Activated CD8-positive, alpha-beta T cell treated with anti-CD3 and anti-CD28 coated beads for 36 hours (primary cell): ENCODE measurements at regions not wholly inside any gene's neighbourhood (a gene's known extent, or its start where the extent isn't known, plus 50 kb on each side); places are given as distances from the start of the nearest gene placed in this dataset.

Experiments used
- ATAC-seq: fragments of 200-7000 bp; cut with Tn5 transposase; one replicate; pipeline ENCODE4 v1.10.0; 2021; ENCODE audit warnings: mild to moderate bottlenecking, moderate library complexity
- CTCF ChIA-PET: fragments of 350-600 bp; sonication (Branson Sonifier 250); formaldehyde crosslinking; loops from one replicate; lab custom pipeline; 2021; ENCODE audit warnings: antibody characterized with exemption; lab: Charles Lee
- POLR2A ChIA-PET: fragments of 350-600 bp; sonication (Branson Sonifier 250); formaldehyde crosslinking; loops from one replicate; lab custom pipeline; 2021; ENCODE audit warnings: antibody characterized with exemption; lab: Charles Lee
- DNase-seq: peaks from one replicate; pipeline ENCODE4 v3.0.0-alpha.2; 2020
- H3K27ac Mint-ChIP-seq: one replicate; pipeline ENCODE4 v1.8.0; 2021; ENCODE audit warnings: mild to moderate bottlenecking, mixed read lengths
- H3K27me3 Mint-ChIP-seq: one replicate; pipeline ENCODE4 v1.8.0; 2021; ENCODE audit warnings: mixed read lengths
- H3K36me3 Mint-ChIP-seq: one replicate; pipeline ENCODE4 v1.8.0; 2021; ENCODE audit warnings: low read depth, mixed read lengths
- H3K4me1 Mint-ChIP-seq: one replicate; pipeline ENCODE4 v1.8.0; 2021; ENCODE audit warnings: low read depth, mixed read lengths
- H3K4me3 Mint-ChIP-seq: one replicate; pipeline ENCODE4 v1.8.0; 2021; ENCODE audit warnings: mild to moderate bottlenecking, moderate library complexity, mixed read lengths
- H3K9me3 Mint-ChIP-seq: one replicate; pipeline ENCODE4 v1.8.0; 2021; ENCODE audit warnings: mixed read lengths
- intact Hi-C: fragments of 100-400 bp; cut with micrococcal nuclease; formaldehyde crosslinking; loops from one replicate; pipeline ENCODE4 v1.10.0; 2022
- TF ChIP-seq, protein P1 (sequence below): fragments of 200-600 bp; IDR thresholded peaks from one replicate; pipeline ENCODE4 v1.8.0; 2022; ENCODE audit warnings: antibody characterized with exemption, mild to moderate bottlenecking

GRCh38 chr4:74583757-74584156, 138.8 kb downstream of the AREG start:
- no peaks in the 10 kb centered on the region for H3K9me3 Mint-ChIP-seq
- intact Hi-C loops: no loop called here
- H3K27me3 Mint-ChIP-seq: no peaks in the 10 kb centered on the region
- no peaks in the 10 kb centered on the region for H3K4me1 Mint-ChIP-seq
- no peaks in the 10 kb centered on the region for H3K36me3 Mint-ChIP-seq
- ATAC-seq (no peak), DNase-seq (no peak)
- ChIA-PET POLR2A (no interaction called here), CTCF (interaction anchor here (1.4 to 1.6 kb wide), 2 partner anchors 32 to 52 kb away, joined by 4 read pairs; no protein-coding TSS in a partner anchor)
- TF ChIP-seq, protein P1, sequence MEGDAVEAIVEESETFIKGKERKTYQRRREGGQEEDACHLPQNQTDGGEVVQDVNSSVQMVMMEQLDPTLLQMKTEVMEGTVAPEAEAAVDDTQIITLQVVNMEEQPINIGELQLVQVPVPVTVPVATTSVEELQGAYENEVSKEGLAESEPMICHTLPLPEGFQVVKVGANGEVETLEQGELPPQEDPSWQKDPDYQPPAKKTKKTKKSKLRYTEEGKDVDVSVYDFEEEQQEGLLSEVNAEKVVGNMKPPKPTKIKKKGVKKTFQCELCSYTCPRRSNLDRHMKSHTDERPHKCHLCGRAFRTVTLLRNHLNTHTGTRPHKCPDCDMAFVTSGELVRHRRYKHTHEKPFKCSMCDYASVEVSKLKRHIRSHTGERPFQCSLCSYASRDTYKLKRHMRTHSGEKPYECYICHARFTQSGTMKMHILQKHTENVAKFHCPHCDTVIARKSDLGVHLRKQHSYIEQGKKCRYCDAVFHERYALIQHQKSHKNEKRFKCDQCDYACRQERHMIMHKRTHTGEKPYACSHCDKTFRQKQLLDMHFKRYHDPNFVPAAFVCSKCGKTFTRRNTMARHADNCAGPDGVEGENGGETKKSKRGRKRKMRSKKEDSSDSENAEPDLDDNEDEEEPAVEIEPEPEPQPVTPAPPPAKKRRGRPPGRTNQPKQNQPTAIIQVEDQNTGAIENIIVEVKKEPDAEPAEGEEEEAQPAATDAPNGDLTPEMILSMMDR: no peak
- no peak overlapping the region for H3K27ac Mint-ChIP-seq
- no peak overlapping the region for H3K4me3 Mint-ChIP-seq

DNA sequence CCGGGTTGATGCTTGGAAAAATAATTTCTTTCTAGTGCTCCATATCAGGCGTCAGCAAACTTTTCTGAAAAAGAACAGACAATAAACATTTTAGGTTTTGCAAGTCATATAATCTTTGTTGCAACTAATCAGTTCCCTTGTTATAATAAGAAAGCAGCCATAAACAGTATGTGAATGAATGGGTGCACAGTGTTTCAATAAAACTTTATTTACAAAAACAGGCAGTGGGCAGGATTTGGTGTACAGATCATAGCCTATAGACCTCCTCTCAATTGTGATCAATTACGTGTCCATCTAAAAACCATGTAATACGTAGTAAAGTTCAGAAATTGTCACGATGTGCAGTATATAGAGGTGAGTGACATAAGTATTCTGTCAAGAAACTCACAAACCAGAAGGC, 143.4 kb downstream of the AREG start:
- no peak for ATAC-seq
- intact Hi-C loops: no loop called here
- POLR2A ChIA-PET: no interaction called here

DNA sequence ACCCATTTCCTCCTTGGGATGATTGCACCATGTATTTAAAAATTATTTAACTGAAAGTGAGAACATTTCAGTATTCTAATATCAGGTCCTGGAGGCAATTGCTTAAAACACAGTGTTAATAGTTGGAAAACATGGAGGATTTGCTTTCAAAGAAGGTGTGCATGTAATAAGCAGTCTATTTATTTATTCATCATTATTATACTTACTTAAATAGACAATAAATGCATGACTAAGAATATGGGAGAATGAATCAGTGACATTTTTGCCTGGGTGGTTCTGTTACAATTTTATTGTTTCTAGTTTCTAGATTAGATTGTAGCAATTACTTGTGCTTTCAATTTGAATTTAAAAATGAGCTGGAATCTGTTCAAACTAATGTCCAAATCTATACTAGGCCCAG, 145.5 kb downstream of the AREG start:
- Mint-ChIP-seq H3K27me3 (no peaks in the 10 kb centered on the region), H3K27ac (no peak overlapping the region), H3K4me3 (no peak overlapping the region), H3K4me1 (no peaks in the 10 kb centered on the region), H3K9me3 (no peaks in the 10 kb centered on the region), H3K36me3 (no peaks in the 10 kb centered on the region)
- POLR2A ChIA-PET: no interaction called here
- CTCF ChIA-PET: no interaction called here
- TF ChIP-seq, protein P1: no peak
- DNase-seq (no peak), ATAC-seq (no peak)
- intact Hi-C loops: no loop called here

More for the DNA sequence above, 143.4 kb downstream of the AREG start:
- no peaks in the 10 kb centered on the region for H3K4me1 Mint-ChIP-seq
- H3K36me3 Mint-ChIP-seq: no peaks in the 10 kb centered on the region
- no peak for DNase-seq
- H3K27me3 Mint-ChIP-seq: no peaks in the 10 kb centered on the region
- no peaks in the 10 kb centered on the region for H3K9me3 Mint-ChIP-seq
- CTCF ChIA-PET: interaction anchor here (1.0 kb wide), 1 partner anchor 83 kb away, joined by 3 read pairs; no protein-coding TSS in a partner anchor
- no peak overlapping the region for H3K4me3 Mint-ChIP-seq
- no peak overlapping the region for H3K27ac Mint-ChIP-seq
- TF ChIP-seq, protein P1: no peak

- ChIA-PET POLR2A (no interaction called here), CTCF (no interaction called here)
- Mint-ChIP-seq H3K27ac (no peak overlapping the region), H3K36me3 (no peaks in the 10 kb centered on the region), H3K4me1 (no peaks in the 10 kb centered on the region), H3K4me3 (no peak overlapping the region), H3K9me3 (peaks cover 7% of the 10 kb centered on the region), H3K27me3 (no peaks in the 10 kb centered on the region)
- intact Hi-C loops: no loop called here
- DNase-seq (no peak), ATAC-seq (no peak)
- TF ChIP-seq, protein P1: no peak
Observed at GRCh38 chr4:74598611-74599325, 153.8 kb downstream of the AREG start.

DNA sequence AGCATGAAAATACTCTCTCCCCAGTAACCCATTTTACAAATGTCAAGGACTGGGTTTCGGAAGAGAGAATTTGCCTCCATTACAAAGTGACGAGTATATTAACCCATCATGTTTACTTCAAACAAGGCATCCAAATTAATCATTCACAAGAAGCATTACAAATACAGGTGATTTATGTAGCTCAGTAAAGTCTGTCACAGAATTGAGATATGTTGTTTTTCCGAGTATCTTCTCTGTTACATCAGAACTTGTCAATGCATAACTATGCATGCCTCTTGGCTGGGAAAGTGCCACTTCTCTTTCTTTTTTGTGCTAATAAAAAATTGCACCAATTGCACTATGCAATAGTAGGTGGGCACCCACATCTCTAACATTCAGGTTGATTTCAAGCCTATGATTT, 158.2 kb downstream of the AREG start:
- H3K4me1 Mint-ChIP-seq: no peaks in the 10 kb centered on the region
- no peaks in the 10 kb centered on the region for H3K36me3 Mint-ChIP-seq
- ATAC-seq: no peak
- intact Hi-C loops: no loop called here
- CTCF ChIA-PET: no interaction called here
- H3K4me3 Mint-ChIP-seq: no peak overlapping the region
- POLR2A ChIA-PET: no interaction called here
- DNase-seq: no peak
- H3K27ac Mint-ChIP-seq: no peak overlapping the region
- H3K27me3 Mint-ChIP-seq: no peaks in the 10 kb centered on the region
- H3K9me3 Mint-ChIP-seq: no peaks in the 10 kb centered on the region
- TF ChIP-seq, protein P1: no peak
